ENCODE measurements at regions not wholly inside any gene's neighbourhood (a gene's known extent, or its start where the extent isn't known, plus 50 kb on each side); places are given as distances from the start of the nearest gene placed in this dataset.
"Not testable (repeated sequence)": the region's sequence is repeated elsewhere in the genome, so short reads cannot be mapped to it uniquely, and the experiment has no call there.

GRCh38 chr6:48535582-48536009 lies 424.6 kb upstream of the PTCHD4 start:
- 0 to 6% methylated on average over 1 of the region's 1 CpG for WGBS, 2 donors
- TF ChIP-seq POLR2A (IDR thresholded peaks at IDR 0.05) = no peak
- no peak for TF ChIP-seq CTCF (IDR thresholded peaks at IDR 0.05)
- no peak for DNase-seq
- Histone ChIP-seq H3K9me3 (no peaks in the 10 kb centered on the region), H3K27me3 (no peaks in the 10 kb centered on the region), H3K36me3 (no peaks in the 10 kb centered on the region), H3K4me1 (no peaks in the 10 kb centered on the region), H3K27ac (no peak overlapping the region), H3K4me3 (replicated peaks in 1 of 3) (no peak overlapping the region)
- intact Hi-C loops (cut with DNase I) = no loop called here

GRCh38 chr6:48530978-48531377 lies 420.0 kb upstream of the PTCHD4 start:
- H3K4me3 ChIP-seq (replicated peaks in 1 of 3); H3K9me3 ChIP-seq; H3K4me1 ChIP-seq; DNase-seq; intact Hi-C loops (cut with DNase I); H3K27ac ChIP-seq; H3K36me3 ChIP-seq; H3K27me3 ChIP-seq: not testable (repeated sequence)
- WGBS, 2 donors = 88 to 90% methylated on average over 3 of the region's 3 CpGs

- intact Hi-C loops (cut with DNase I) = no loop called here
- Histone ChIP-seq H3K4me3 (replicated peaks in 1 of 3) (no peak overlapping the region), H3K9me3 (no peaks in the 10 kb centered on the region), H3K27me3 (no peaks in the 10 kb centered on the region), H3K27ac (no peak overlapping the region), H3K4me1 (no peaks in the 10 kb centered on the region), H3K36me3 (no peaks in the 10 kb centered on the region)
- WGBS, 2 donors = 76 to 78% methylated on average over 2 of the region's 2 CpGs
- no peak for DNase-seq
- TF ChIP-seq CTCF (IDR thresholded peaks at IDR 0.05) (no peak), POLR2A (IDR thresholded peaks at IDR 0.05) (no peak)
Measured at GRCh38 chr6:48525849-48526248, 414.9 kb upstream of the PTCHD4 start.

- H3K4me1 ChIP-seq = no peaks in the 10 kb centered on the region
- no peaks in the 10 kb centered on the region for H3K27me3 ChIP-seq
- no peak overlapping the region for H3K4me3 ChIP-seq (replicated peaks in 1 of 3)
- TF ChIP-seq POLR2A (IDR thresholded peaks at IDR 0.05) (no peak), CTCF (IDR thresholded peaks at IDR 0.05) (no peak)
- H3K36me3 ChIP-seq = no peaks in the 10 kb centered on the region
- 67 to 92% methylated on average over 2 of the region's 2 CpGs for WGBS, 2 donors
- H3K9me3 ChIP-seq = no peaks in the 10 kb centered on the region
- intact Hi-C loops (cut with DNase I) = no loop called here
- DNase-seq = no peak
- H3K27ac ChIP-seq = no peak overlapping the region
Measured at GRCh38 chr6:48520951-48521350, 410.0 kb upstream of the PTCHD4 start.

- Histone ChIP-seq H3K4me3 (replicated peaks in 1 of 3) (no peak overlapping the region), H3K27ac (no peak overlapping the region), H3K27me3 (no peaks in the 10 kb centered on the region), H3K9me3 (no peaks in the 10 kb centered on the region), H3K36me3 (no peaks in the 10 kb centered on the region), H3K4me1 (no peaks in the 10 kb centered on the region)
- DNase-seq = no peak
- TF ChIP-seq CTCF (IDR thresholded peaks at IDR 0.05) = no peak
- no peak for TF ChIP-seq POLR2A (IDR thresholded peaks at IDR 0.05)
- intact Hi-C loops (cut with DNase I) = no loop called here
Measured at GRCh38 chr6:48512390-48512789, 401.4 kb upstream of the PTCHD4 start.

- no peaks in the 10 kb centered on the region for H3K9me3 ChIP-seq
- H3K27ac ChIP-seq = no peak overlapping the region
- TF ChIP-seq POLR2A (IDR thresholded peaks at IDR 0.05) = no peak
- no peak for TF ChIP-seq CTCF (IDR thresholded peaks at IDR 0.05)
- no peak overlapping the region for H3K4me3 ChIP-seq (replicated peaks in 1 of 3)
- intact Hi-C loops (cut with DNase I) = no loop called here
- DNase-seq = no peak
- H3K36me3 ChIP-seq = no peaks in the 10 kb centered on the region
- H3K27me3 ChIP-seq = no peaks in the 10 kb centered on the region
- H3K4me1 ChIP-seq = no peaks in the 10 kb centered on the region
- WGBS, 2 donors = 60 to 70% methylated on average over 2 of the region's 2 CpGs
Measured at GRCh38 chr6:48511378-48511777, 400.4 kb upstream of the PTCHD4 start.
